Liver (tissue), 3 donors: ENCODE measurements at regions not wholly inside any gene's neighbourhood (a gene's known extent, or its start where the extent isn't known, plus 50 kb on each side); places are given as distances from the start of the nearest gene placed in this dataset.

Source experiments
- ATF3 ChIP-seq: IDR thresholded peaks from 2 replicates; pipeline ENCODE4 v1.6.1; 2016; ENCODE audit warnings: antibody characterized with exemption
- EGR1 ChIP-seq, 2 donors: IDR thresholded peaks; 2 replicates each; pipeline ENCODE4 v1.6.1; 2016 to 2018; ENCODE audit warnings: antibody characterized with exemption in 2 of 2, low read depth in 2 of 2
- FOXA1 ChIP-seq: IDR thresholded peaks from 2 replicates; pipeline ENCODE4 v1.6.1; 2016; ENCODE audit warnings: antibody characterized with exemption
- GABPA ChIP-seq, 2 donors: IDR thresholded peaks in 1 of 2; conservative IDR thresholded peaks in 1 of 2; 2 replicates each; pipeline ENCODE4 v1.6.1; 2016; ENCODE audit warnings: antibody characterized with exemption in 2 of 2, mild to moderate bottlenecking in 1 of 2, moderate library complexity in 1 of 2
- HNF4A ChIP-seq, 2 donors: conservative IDR thresholded peaks; 2 replicates each; pipeline ENCODE4 v1.6.1; 2016; ENCODE audit warnings: antibody characterized with exemption in 2 of 2, mild to moderate bottlenecking in 2 of 2
- RAD21 ChIP-seq, 2 donors: IDR thresholded peaks; 2 replicates each; pipeline ENCODE4 v1.6.1; 2016; ENCODE audit warnings: antibody characterized with exemption in 2 of 2, mild to moderate bottlenecking in 2 of 2
- SP1 ChIP-seq: IDR thresholded peaks from 2 replicates; pipeline ENCODE4 v1.6.1; 2018; ENCODE audit warnings: antibody characterized with exemption, mild to moderate bottlenecking
- TAF1 ChIP-seq: conservative IDR thresholded peaks from 2 replicates; pipeline ENCODE4 v1.6.1; 2016; ENCODE audit warnings: antibody characterized with exemption, mild to moderate bottlenecking
- YY1 ChIP-seq: IDR thresholded peaks from 2 replicates; pipeline ENCODE4 v1.6.1; 2016; ENCODE audit warnings: antibody characterized with exemption, mild to moderate bottlenecking
- ZBTB33 ChIP-seq: IDR thresholded peaks from 2 replicates; pipeline ENCODE4 v1.6.1; 2016; ENCODE audit warnings: antibody characterized with exemption
- TF ChIP-seq, protein P1 (sequence below): fragments of 150-350 bp; IDR thresholded peaks from 2 replicates; pipeline ENCODE4 v1.5.1; 2017; ENCODE audit warnings: improper control_type of control experiment, low read depth, low read length; ENCODE audit not compliant: missing input control
- TF ChIP-seq, protein P2 (sequence below): IDR thresholded peaks from 2 replicates; pipeline ENCODE4 v1.6.1; 2016; ENCODE audit warnings: antibody characterized with exemption
- TF ChIP-seq, protein P3 (sequence below): IDR thresholded peaks from 2 replicates; pipeline ENCODE4 v1.6.1; 2016; ENCODE audit warnings: antibody characterized with exemption, mild to moderate bottlenecking
- donor health status: healthy.
- donor health status: healthy.

DNA sequence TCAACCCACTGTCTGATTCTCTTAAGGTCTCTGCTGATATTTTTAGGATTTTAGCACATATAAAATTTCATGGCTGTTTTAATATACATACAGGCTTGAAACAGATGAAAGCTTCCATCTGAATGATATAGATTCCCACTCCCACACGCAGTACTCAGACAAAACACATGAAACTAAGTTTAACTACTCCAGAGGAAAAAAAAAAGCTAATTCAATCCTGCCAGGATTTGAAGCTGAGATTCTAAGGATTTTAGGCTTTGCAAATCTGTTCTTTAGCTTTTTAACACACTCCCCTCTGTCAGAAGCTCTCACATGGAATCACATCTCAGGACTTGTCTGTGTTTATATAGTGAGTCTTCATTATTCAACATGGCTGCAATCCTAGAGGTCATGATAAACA lies 217.3 kb downstream of the BCAT1 start:
- TF ChIP-seq, protein P1, sequence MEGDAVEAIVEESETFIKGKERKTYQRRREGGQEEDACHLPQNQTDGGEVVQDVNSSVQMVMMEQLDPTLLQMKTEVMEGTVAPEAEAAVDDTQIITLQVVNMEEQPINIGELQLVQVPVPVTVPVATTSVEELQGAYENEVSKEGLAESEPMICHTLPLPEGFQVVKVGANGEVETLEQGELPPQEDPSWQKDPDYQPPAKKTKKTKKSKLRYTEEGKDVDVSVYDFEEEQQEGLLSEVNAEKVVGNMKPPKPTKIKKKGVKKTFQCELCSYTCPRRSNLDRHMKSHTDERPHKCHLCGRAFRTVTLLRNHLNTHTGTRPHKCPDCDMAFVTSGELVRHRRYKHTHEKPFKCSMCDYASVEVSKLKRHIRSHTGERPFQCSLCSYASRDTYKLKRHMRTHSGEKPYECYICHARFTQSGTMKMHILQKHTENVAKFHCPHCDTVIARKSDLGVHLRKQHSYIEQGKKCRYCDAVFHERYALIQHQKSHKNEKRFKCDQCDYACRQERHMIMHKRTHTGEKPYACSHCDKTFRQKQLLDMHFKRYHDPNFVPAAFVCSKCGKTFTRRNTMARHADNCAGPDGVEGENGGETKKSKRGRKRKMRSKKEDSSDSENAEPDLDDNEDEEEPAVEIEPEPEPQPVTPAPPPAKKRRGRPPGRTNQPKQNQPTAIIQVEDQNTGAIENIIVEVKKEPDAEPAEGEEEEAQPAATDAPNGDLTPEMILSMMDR: no peak
- TF ChIP-seq ZBTB33 (no peak), TAF1 (no peak), ATF3 (no peak), YY1 (no peak), SP1 (no peak), HNF4A (conservative IDR thresholded peaks at IDR 0.05) (no peak), GABPA (IDR thresholded peaks at IDR 0.05 in 1 of 2, conservative IDR thresholded peaks at IDR 0.05 in 1 of 2) (no peak), FOXA1 (no peak), RAD21 (IDR thresholded peaks at IDR 0.05) (no peak), EGR1 (IDR thresholded peaks at IDR 0.05; ENCODE audit: low read depth in 2 of 2) (no peak)
- TF ChIP-seq, protein P2, sequence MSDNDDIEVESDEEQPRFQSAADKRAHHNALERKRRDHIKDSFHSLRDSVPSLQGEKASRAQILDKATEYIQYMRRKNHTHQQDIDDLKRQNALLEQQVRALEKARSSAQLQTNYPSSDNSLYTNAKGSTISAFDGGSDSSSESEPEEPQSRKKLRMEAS: no peak
- TF ChIP-seq, protein P3, sequence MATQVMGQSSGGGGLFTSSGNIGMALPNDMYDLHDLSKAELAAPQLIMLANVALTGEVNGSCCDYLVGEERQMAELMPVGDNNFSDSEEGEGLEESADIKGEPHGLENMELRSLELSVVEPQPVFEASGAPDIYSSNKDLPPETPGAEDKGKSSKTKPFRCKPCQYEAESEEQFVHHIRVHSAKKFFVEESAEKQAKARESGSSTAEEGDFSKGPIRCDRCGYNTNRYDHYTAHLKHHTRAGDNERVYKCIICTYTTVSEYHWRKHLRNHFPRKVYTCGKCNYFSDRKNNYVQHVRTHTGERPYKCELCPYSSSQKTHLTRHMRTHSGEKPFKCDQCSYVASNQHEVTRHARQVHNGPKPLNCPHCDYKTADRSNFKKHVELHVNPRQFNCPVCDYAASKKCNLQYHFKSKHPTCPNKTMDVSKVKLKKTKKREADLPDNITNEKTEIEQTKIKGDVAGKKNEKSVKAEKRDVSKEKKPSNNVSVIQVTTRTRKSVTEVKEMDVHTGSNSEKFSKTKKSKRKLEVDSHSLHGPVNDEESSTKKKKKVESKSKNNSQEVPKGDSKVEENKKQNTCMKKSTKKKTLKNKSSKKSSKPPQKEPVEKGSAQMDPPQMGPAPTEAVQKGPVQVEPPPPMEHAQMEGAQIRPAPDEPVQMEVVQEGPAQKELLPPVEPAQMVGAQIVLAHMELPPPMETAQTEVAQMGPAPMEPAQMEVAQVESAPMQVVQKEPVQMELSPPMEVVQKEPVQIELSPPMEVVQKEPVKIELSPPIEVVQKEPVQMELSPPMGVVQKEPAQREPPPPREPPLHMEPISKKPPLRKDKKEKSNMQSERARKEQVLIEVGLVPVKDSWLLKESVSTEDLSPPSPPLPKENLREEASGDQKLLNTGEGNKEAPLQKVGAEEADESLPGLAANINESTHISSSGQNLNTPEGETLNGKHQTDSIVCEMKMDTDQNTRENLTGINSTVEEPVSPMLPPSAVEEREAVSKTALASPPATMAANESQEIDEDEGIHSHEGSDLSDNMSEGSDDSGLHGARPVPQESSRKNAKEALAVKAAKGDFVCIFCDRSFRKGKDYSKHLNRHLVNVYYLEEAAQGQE: no peak
